GM19397 (cell line): ENCODE measurements at regions not wholly inside any gene's neighbourhood (a gene's known extent, or its start where the extent isn't known, plus 50 kb on each side); places are given as distances from the start of the nearest gene placed in this dataset.
"Not testable (repeated sequence)": the region's sequence is repeated elsewhere in the genome, so short reads cannot be mapped to it uniquely, and the experiment has no call there.

Experiments used
- ATAC-seq: cut with Tn5 transposase; IDR thresholded peaks from one replicate; pipeline ENCODE4 v1.9.1; 2021; ENCODE audit warnings: mild to moderate bottlenecking, moderate library complexity; ENCODE audit not compliant: unreplicated experiment

DNA sequence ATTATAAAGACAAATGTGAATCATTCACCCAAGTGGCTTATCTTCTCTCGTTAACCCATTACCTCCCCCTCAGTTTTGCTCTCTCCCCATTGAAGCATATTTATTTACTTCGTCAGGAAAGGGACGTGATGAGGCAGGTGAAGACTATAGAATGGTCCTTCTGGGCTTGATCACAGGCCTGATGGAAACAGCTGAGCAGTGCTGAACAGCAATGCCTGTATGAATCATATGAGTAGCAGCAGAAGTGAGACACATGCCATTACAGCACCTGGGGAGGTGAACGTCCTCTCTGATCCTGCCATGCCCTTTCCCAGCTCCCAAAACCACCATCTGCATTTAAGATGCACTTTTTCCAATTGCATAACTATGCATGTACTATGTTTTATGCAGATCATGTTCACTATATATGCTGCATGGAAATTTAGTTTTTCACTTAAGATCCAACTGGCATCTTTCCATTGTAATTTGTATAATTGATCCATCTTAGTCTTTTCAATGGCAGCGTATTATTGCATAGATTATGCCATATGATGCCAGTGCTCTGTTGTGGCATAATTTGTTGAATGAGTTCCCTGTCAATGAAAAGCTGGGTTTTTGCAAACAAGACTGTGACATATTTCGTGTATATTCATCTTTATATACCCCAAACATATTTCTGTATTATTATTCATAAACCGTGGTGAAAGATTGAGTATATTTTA lies 105.3 kb downstream of the CXCL12 start:
- no peak for ATAC-seq

DNA sequence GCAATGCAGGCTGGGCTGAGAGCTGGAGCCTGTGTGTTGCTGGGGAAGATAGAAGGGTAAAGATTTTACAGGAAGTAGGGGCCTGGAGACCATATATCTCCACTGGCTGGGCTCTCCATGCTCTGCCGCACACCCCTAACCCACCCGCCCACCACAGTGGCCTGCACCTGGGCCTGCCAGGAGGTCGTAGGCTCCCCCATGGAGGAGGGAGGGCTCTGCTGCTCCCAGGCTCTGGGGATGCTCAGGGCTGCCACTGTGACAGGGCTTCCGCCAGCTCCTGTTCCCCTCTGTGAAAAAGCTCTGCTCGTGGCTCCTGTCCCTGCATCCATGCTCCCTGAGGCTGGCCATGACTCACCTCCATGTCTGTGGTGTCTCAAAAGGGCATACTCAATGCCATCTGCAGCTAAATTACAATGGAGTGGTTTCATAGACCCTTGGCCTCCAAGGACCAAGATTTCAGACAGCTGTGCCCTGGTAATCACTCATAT lies 106.0 kb downstream of the CXCL12 start:
- no peak for ATAC-seq

DNA sequence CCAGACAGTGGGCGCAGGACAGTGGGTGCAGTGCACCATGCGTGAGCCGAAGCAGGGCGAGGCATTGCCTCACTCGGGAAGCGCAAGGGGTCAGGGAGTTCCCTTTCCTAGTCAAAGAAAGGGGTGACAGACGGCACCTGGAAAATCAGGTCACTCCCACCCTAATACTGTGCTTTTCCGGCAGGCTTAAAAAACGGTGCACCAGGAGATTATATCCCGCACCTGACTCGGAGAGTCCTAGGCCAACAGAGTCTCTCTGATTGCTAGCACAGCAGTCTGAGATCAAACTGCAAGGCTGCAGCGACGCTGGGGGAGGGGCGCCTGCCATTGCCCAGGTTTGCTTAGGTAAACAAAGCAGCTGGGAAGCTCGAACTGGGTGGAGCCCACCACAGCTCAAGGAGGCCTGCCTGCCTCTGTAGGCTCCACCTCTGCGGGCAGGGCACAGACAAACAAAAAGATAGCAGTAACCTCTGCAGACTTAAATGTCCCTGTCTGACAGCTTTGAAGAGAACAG lies 116.4 kb downstream of the CXCL12 start:
- not testable (repeated sequence) for ATAC-seq

DNA sequence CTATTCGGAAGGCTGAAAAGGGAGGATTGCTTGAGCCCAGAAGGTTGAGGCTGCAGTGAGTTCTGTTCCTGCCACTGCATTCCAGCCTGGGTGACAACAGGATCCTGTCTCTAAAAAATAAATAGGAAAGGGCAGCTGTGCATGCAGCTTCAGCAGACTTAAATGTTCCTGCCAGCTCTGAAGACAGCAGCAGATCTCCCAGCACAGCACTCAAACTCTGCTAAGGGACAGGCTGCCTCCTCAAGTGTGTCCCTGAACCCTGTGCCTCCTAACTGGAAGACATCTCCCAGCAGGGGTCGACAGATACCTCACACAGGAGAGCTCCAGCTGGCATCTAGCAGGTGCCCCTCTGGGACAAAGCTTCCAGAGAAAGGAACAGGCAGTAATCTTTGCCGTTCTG lies 117.9 kb downstream of the CXCL12 start:
- no peak for ATAC-seq

DNA sequence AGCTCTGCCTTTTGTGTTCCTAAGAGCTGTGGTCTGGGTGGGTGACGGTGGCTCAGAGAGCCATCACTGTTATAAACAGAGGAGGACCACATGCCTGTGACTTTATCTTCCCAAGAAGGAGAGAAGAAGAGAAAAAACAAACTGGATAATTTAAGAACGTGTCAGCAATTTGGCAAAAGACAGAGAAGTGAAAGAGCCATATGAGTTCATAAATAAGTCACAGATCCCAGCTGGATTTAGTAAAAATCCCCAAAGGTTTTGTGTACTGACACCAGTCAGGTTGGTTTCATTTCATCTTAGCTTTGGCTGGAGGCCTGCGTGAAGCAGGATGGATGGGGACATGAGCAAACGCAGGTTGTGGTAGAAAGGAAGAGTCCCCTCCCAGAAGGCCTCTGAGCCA lies 120.7 kb downstream of the CXCL12 start:
- no peak for ATAC-seq

DNA sequence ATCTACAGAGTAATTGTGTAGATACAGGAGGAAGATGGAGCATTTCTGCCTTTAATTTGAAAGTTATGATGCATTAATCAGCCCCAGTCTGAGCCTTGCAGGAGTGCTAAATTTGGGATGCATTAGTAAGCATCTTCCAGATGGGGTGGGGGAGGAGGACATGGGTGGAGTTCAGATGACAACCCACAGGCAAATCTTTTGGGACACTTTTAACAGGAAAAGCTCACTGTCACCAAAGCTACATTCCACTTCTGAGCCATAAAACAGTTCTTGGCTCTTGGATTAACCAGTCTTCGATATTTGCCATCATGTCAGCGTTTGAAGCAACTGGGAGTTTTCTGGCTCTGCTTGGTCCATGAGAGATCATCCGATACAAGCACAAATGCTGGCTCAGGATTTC lies 121.1 kb downstream of the CXCL12 start:
- ATAC-seq, result no peak

DNA sequence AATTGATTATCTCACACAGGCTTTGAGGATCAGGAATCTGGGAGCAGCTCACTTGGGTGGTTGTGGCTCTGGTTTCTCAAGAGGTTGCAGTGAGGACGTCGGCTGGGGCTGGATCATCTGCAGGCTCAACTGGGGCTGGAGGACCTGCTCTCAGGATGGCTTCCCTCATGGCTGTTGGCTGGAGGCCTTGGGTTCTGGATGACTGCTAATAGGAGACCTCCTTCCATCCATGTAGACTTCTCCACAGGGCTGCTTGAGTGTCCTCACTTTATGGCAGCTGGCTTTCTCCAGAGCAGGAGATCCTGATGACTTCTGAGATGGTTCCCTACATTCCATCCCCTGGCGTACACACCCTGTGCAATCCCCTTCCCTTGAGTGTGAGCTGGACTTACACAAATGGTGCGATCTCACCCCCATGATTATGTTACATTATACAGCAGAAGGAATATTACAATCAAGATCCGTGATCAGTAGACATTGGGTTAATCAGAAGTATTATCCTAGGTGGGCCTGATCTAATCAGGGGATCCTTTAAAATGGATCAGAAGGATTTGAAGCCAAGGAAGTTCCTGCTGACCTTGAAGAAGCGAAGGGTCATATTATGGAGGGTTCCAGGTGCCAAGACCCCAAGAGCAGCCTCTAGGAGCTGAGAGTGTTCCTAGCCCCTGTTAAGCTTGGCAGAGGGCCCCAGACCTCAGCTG lies 122.2 kb downstream of the CXCL12 start:
- ATAC-seq, result no peak

DNA sequence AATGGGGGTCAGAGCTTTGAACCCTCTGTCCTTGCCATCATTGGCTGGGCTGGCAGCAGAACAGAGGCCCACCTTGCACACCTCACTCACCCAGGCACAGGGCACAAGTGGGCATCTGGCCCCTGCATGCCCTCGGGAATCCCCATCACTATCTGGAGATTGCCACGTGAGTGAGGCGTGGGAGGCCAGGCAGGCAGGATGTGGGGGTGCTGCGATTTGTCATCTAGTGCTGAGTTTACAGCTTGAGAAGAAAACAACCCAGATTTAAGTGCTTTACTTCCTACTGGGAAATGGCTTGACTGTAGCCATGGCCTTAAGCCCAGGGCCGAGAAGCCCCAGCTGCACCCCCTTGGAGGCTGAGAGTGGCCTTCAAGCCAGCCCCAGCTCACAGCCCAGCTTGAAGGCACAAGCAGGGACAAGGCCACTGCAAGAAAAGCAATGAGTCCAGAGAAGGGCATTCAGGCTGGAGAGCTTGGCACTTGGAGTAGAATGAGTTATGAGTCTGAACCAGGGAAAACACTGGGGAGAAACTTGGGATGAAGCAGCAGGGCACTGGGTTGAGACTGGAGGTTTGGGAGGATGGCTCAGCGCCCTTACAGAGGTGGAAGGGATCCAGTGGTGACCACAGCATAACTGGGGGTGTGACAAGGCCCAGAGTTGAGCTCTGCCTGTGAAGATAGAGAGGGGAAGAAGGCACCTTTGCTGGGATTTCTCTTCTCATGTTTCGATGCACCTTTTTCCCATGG lies 123.0 kb downstream of the CXCL12 start:
- ATAC-seq, result no peak

DNA sequence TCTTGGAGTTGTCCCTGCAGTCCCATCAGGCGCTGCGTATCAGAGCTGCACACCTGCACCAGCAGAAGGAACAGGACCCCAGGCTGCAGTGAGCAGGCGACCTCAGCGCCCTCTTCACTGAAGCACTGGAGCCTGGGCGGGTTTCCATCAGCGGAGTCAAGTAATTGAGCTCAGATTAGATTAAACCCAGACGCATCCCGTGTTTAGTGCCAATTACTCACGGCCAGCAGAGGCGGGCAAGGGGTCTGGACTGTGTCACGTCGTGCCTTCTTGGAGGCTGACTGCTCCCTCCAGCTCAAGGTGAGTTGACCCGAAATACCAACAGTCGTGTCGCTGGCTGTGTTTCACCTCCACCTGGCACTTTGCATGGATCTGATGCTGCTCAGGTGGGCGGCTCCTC lies 123.6 kb downstream of the CXCL12 start:
- no peak for ATAC-seq

DNA sequence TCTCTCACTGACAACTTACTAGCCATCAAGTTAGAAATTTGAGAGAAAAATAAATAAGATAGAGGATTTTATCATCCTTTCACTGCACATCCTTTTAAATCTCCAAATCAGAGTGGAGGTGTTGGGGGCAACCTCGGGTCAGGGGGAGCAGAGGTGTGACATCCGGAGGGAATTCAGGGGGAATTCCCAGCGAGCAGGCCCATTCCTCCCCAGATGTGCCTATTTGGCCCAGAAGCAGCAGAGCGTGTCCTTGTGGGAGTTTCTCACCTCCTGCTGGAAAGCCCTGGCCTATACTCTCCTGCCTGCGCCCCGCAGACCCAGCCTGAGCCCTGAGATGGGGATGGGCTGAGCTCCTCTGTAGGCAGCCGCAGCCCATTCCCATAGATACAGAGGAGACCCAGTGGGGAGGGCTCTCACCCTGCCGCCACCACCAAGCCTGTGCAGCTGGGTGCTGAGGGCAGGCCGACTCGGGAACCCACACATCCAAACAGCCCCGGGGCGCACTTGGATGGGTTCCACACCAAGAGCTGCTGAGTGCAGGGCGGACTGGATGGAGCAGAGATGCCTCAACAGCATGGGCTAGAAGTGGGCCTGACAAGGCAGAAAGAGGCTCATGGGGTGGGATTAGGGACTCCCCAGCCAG lies 124.5 kb downstream of the CXCL12 start:
- no peak for ATAC-seq

DNA sequence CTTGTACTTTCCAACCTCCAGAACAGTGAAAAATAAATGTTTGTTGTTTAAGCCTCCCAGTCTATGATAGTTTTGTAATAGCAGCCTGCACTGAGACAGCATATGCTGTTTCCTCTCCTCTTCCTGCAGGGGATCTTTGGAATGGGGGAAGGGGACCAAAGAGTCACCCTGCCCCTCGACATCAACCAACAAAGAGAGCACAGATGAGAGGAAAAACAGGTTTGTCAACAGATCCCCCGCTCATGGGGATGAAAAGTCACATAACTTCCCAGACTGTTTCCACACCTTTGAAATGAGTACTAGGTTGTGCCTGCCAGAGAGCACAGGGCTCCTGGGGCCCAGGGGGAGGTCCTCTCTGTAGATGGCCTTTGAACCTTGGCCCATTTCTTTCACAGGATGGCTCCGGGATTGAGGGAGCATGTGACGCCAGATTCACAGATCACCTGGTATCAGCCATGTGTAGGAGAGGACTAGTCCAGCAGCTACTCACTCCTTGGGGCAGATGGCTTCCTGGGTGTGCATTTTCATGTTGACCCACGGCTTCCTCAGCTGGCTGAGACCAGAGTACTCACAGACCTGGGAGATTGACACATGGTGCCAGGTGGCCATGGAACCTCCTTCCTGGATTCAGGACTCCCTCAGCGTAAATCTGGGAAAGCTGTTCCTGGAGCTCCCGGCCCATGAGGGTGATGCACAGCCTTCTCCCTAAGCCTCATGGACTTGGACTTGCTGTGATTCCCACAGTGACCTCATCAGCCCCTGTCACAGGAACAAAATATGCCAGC lies 125.6 kb downstream of the CXCL12 start:
- no peak for ATAC-seq

DNA sequence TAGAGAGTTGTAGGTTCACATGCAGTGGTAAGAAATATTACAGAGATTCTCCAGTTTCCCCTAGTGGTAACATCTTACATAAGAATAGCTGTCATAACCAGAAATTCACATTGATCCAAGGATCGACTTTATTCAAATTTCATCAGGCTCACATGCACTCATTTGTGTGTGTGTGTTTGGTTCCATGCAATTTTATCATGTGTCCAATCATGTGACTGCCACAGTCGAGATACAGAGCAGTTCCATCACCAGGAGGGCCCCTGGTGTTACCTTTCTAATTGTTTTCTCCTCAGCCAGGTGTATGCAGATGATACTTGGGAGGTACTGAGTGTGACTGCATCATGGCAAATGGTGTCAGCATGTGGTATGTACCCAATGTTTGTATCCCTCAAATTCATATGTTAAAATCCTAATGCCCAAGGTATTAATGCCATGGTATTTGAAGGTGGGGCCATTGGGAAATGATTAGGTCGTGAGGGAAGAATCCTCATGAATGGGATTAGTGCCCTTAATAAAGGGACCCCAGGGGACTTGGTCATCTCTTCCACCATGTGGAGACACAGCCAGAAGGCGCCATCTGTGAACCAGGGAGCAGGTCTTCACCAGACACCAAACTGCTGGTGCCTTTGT lies 126.3 kb downstream of the CXCL12 start:
- ATAC-seq, result no peak

DNA sequence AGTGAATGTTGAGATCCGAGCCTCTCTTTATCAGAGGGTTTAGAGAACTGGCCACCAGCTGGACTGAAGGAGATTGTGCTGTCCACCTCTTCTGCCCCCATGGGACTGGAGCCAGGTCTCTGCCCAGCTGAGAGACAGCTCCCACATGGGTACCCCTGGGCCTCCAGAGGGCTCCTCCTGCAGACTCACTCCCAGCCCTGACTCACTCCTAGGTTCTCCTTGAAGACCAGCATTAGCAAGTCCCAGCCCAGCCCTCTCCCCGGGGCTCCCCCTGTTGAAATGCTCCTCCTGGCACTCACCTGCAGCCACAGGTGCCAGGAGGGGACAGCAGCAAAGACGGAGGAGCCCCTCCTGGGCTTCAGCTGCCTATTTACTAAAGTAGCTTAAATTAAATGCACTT lies 126.9 kb downstream of the CXCL12 start:
- ATAC-seq, result no peak

DNA sequence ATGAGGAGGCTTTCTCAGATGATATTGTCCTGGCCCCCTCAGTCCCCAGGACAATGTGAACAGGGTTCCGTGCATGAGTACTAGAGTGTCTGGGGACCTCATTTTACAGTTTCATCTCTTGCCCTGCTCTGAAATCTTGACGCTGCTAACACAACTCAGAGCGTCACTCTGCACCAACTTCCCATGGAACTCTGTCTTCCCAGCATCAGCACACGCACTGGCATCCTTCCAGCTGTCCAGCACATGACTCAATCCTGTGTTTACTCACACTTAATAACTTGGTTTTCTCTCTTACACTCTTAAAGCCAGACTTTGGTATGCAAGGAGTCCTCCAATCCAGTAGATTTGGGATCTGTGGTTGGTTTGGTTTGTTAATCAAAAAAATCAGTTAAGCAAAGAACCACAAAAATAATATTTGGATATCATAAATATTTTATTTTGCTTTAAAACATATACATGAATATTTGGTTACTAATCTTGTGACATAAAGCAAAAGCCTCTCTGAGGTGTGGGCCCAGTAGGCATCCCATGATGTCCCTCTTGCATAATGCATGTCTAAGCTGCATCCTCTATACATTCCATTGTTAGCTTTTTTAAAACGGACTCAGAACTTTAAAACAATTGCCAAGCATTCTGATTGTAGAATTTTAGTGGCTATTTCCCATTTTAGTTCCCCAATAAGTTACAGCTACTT lies 131.0 kb downstream of the CXCL12 start:
- no peak for ATAC-seq

DNA sequence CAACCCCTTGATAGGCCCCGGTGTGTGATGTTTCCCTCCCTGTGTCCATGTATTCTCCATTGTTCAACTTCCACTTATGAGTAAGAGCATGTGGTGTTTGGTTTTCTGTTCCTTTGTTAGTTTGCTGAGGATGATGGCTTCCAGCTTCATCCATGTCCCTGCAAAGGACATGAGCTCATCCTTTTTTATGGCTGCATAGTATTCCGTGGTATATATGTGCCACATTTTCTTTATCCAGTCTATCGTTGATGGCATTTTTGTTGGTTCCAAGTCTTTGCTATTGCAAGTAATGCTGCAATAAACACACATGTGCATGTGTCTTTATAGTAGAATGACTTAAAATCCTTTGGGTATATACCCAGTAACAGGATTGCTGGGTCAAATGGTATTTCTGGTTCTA lies 132.3 kb downstream of the CXCL12 start:
- not testable (repeated sequence) for ATAC-seq

DNA sequence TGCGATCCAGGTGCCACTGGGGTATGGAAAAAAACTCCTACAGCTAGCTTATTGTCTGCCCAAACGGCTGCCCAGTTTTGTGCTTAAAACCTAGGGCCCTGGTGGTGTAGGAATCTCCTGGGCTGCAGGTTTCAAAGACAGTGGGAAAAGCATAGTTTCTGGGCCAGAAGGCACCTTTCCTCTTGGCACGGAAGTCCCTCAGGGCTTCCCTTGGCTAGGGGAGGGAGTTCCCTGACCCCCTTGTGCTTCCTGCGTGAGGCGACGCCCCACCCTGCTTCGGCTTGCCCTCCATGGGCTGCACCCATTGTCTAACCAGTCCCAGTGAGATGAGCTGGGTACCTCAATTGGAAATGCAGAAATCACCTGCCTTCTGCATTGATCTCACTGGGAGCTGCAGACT lies 135.0 kb downstream of the CXCL12 start:
- ATAC-seq, result not testable (repeated sequence)

DNA sequence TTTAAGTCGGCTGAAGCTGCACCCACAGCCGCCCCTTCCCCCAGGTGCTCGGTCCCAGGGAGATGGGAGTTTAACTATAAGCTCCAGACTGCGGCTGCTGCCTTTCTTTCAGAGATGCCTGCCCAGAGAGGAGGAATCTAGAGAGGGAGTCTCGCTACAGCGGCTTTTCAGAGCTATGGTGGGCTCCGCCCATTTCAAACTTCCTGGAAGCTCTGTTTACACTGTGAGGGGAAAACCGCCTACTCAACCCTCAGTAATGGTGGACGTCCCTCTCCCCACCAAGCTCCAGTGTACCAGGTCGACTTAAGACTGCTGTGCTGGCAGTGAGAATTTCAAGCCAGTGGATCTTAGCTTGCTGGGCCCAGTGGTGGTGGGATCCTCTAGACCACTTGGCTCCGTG lies 135.4 kb downstream of the CXCL12 start:
- ATAC-seq, result no peak

DNA sequence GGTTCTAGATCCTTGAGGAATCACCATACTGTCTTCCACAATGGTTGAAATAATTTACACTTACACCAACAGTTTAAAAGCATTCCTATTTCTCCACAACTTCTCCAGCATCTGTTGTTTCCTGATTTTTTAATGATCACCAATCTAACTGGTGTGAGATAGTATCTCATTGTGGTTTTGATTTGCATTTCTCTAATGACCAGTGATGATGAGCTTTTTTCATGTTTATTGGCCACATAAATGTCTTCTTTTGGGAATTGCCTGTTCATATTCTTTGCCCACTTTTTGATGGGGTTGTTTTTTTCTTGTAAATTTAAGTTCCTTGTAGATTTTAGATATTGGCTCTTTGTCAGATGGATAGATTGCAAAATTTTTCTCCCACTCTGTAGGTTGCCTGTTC lies 138.2 kb downstream of the CXCL12 start:
- ATAC-seq, result not testable (repeated sequence)

DNA sequence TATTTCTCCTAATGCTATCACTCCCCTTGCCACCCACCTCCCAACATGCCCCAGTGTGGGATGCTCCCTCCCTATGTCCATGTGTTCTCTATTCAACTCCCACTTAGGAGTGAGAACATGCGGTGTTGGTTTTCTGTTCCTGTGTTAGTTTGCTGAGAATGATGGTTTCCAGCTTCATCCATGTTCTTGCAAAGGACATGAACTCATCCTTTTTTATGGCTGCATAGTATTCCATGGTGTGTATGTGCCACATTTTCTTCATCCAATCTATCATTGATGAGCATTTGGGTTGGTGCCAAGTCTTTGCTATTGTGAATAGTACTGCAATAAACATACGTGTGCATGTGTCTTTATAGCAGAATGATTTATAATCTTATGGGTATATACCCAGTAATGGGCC lies 138.6 kb downstream of the CXCL12 start:
- ATAC-seq, result not testable (repeated sequence)
